K562 (cell line): ENCODE measurements at regions not wholly inside any gene's neighbourhood (a gene's known extent, or its start where the extent isn't known, plus 50 kb on each side); places are given as distances from the start of the nearest gene placed in this dataset.

Experiments
- CBX5 ChIP-seq: IDR thresholded peaks from 2 replicates; pipeline ENCODE4 v1.6.1; 2014; ENCODE audit warnings: low read depth, borderline replicate concordance
- CGGBP1 ChIP-seq: fragments of 250-450 bp; sonication (Bioruptor Pico); IDR thresholded peaks from 2 replicates; pipeline ENCODE4 v1.9.0; 2021; ENCODE audit warnings: mild to moderate bottlenecking
- CXXC5 ChIP-seq: fragments of 250-450 bp; sonication (Bioruptor Pico); IDR thresholded peaks from 2 replicates; pipeline ENCODE4 v1.8.0; 2022; ENCODE audit warnings: inconsistent platforms, mild to moderate bottlenecking, moderate library complexity
- E2F1 ChIP-seq: sonication (generic); formaldehyde crosslinking; IDR thresholded peaks from 2 replicates; pipeline ENCODE4 v1.8.1; 2023; ENCODE audit warnings: mild to moderate bottlenecking, missing genetic modification reagents, moderate library complexity
- FOXK1 ChIP-seq: sonication (generic); formaldehyde crosslinking; IDR thresholded peaks from 2 replicates; pipeline ENCODE4 v1.8.0; 2022; ENCODE audit warnings: missing genetic modification reagents, mild to moderate bottlenecking, borderline replicate concordance
- FOXP4 ChIP-seq: sonication (generic); formaldehyde crosslinking; IDR thresholded peaks from 2 replicates; pipeline ENCODE4 v1.8.0; 2022; ENCODE audit warnings: mild to moderate bottlenecking, missing genetic modification reagents, borderline replicate concordance
- GTF3C2 ChIP-seq: IDR thresholded peaks from 3 replicates; pipeline ENCODE4 v1.6.1; 2011; ENCODE audit warnings: borderline replicate concordance, mild to moderate bottlenecking, moderate library complexity; ENCODE audit not compliant: insufficient read length; ENCODE audit errors: extremely low read depth
- HINFP ChIP-seq: fragments of 450-650 bp; conservative IDR thresholded peaks from 2 replicates; pipeline ENCODE4 v1.6.1; 2016; ENCODE audit warnings: missing genetic modification characterization, low read depth, mild to moderate bottlenecking, control low read depth, missing compliant biosample characterization
- KLF6 ChIP-seq: fragments of 250-450 bp; sonication (Bioruptor Pico); IDR thresholded peaks from 2 replicates; pipeline ENCODE4 v1.4.0; 2020; ENCODE audit warnings: mild to moderate bottlenecking, moderate library complexity, borderline replicate concordance
- NCOA1 ChIP-seq: fragments of 450-650 bp; IDR thresholded peaks from 2 replicates; pipeline ENCODE4 v1.6.1; 2016; ENCODE audit warnings: low read depth
- NFE2 ChIP-seq: IDR thresholded peaks from 2 replicates; pipeline ENCODE4 v1.6.1; 2014; ENCODE audit warnings: antibody characterized with exemption, low read depth
- NR4A1 ChIP-seq, 2 experiments: fragments of 250-450 bp in 1 of 2; fragments of 450-650 bp in 1 of 2; sonication (Bioruptor Pico) in 1 of 2; IDR thresholded peaks; 2 replicates each; pipeline versions ENCODE4 v1.4.0 to v1.6.1; 2016 to 2020; ENCODE audit warnings: mild to moderate bottlenecking in 2 of 2, missing compliant biosample characterization in 1 of 2, missing genetic modification characterization in 1 of 2, moderate library complexity in 1 of 2
- RFX1 ChIP-seq: fragments of 450-650 bp; IDR thresholded peaks from 2 replicates; pipeline ENCODE4 v1.6.1; 2016; ENCODE audit warnings: mild to moderate bottlenecking, moderate library complexity
- SNAPC5 ChIP-seq: fragments of 250-450 bp; sonication (Bioruptor Pico); IDR thresholded peaks from 2 replicates; pipeline ENCODE4 v1.8.0; 2021; ENCODE audit warnings: moderate library complexity, mild to moderate bottlenecking, inconsistent platforms
- THRB ChIP-seq: fragments of 450-650 bp; formaldehyde crosslinking; conservative IDR thresholded peaks from 2 replicates; pipeline ENCODE4 v1.4.0; 2022; ENCODE audit warnings: mild to moderate bottlenecking, missing genetic modification characterization
- ZBTB17 ChIP-seq: fragments of 450-650 bp; formaldehyde crosslinking; IDR thresholded peaks from 2 replicates; pipeline ENCODE4 v1.4.0; 2020; ENCODE audit warnings: mild to moderate bottlenecking
- ZNF121 ChIP-seq: sonication (generic); formaldehyde crosslinking; conservative IDR thresholded peaks from 2 replicates; pipeline ENCODE4 v1.8.0; 2022; ENCODE audit warnings: missing genetic modification reagents
- ZSCAN32 ChIP-seq: fragments of 450-650 bp; formaldehyde crosslinking; IDR thresholded peaks from 2 replicates; pipeline ENCODE4 v1.4.0; 2020; ENCODE audit warnings: mild to moderate bottlenecking, moderate library complexity

GRCh38 chr12:127987199-127987901 lies 279.6 kb upstream of the TMEM132C start (continued):
- TF ChIP-seq FOXP4 (CRISPR knock-in tag) (no peak), RFX1 (no peak), GTF3C2 (no peak), NFE2 (no peak), E2F1 (no peak), CXXC5 (peak; percentile 28; the same call in 1 of the 2 replicates), CBX5 (no peak), CGGBP1 (CRISPR knock-in tag) (no peak), KLF6 (CRISPR knock-in tag) (no peak), ZNF121 (CRISPR knock-in tag) (no peak), NCOA1 (no peak), NR4A1 (CRISPR knock-in tag; IDR thresholded peaks at IDR 0.05) (no peak), NR4A1 (tag; IDR thresholded peaks at IDR 0.05) (0 out of 2 replicates have a peak, but pooled peaks have one; percentile 45), THRB (no peak), ZBTB17 (CRISPR knock-in tag) (no peak), SNAPC5 (CRISPR knock-in tag) (no peak), FOXK1 (no peak), HINFP (tag) (no peak), ZSCAN32 (CRISPR knock-in tag) (no peak)
